22Rv1 (cell line): ENCODE measurements at regions not wholly inside any gene's neighbourhood (a gene's known extent, or its start where the extent isn't known, plus 50 kb on each side); places are given as distances from the start of the nearest gene placed in this dataset.

Source experiments
- ZFX ChIP-seq: fragments of 450-650 bp; IDR thresholded peaks from 2 replicates; pipeline ENCODE4 v1.6.1; 2017; ENCODE audit warnings: antibody characterized with exemption, borderline replicate concordance
- TF ChIP-seq, protein P1 (sequence below): fragments of 450-650 bp; IDR thresholded peaks from 2 replicates; pipeline ENCODE4 v1.5.1; 2017; ENCODE audit warnings: mild to moderate bottlenecking

DNA sequence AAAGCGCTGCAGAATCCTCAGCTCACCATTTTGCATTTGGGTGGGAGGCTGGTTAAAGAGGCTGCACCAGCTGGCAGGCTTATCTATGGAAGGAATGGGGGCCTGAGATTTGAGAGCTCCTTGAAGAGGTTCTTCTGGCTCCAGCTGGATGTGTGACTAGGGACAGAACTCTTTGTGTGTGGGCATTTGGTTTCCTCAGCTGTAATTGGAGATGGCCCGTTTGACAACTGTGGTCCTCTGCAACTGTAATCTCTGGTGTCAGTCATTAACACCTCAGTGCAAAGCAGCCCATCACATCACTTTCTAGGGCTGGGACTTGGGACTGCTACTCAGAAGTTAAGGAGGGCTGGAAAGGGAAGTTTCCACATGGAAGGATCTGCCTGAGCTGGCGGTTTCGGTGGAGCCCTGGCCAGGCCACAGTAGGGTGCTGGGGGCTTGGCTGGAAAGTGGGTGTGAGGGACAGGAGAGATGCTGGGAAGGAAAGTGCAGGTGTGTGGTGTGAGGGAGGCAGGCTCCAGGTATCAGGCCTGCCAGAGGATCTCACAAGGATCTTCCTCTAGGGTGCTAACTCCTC lies 193.8 kb downstream of the GADD45G start:
- TF ChIP-seq, protein P1, sequence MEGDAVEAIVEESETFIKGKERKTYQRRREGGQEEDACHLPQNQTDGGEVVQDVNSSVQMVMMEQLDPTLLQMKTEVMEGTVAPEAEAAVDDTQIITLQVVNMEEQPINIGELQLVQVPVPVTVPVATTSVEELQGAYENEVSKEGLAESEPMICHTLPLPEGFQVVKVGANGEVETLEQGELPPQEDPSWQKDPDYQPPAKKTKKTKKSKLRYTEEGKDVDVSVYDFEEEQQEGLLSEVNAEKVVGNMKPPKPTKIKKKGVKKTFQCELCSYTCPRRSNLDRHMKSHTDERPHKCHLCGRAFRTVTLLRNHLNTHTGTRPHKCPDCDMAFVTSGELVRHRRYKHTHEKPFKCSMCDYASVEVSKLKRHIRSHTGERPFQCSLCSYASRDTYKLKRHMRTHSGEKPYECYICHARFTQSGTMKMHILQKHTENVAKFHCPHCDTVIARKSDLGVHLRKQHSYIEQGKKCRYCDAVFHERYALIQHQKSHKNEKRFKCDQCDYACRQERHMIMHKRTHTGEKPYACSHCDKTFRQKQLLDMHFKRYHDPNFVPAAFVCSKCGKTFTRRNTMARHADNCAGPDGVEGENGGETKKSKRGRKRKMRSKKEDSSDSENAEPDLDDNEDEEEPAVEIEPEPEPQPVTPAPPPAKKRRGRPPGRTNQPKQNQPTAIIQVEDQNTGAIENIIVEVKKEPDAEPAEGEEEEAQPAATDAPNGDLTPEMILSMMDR: no peak
- TF ChIP-seq ZFX: no peak
